ENCODE measurements at regions not wholly inside any gene's neighbourhood (a gene's known extent, or its start where the extent isn't known, plus 50 kb on each side); places are given as distances from the start of the nearest gene placed in this dataset.
"Not testable (repeated sequence)": the region's sequence is repeated elsewhere in the genome, so short reads cannot be mapped to it uniquely, and the experiment has no call there.

DNA sequence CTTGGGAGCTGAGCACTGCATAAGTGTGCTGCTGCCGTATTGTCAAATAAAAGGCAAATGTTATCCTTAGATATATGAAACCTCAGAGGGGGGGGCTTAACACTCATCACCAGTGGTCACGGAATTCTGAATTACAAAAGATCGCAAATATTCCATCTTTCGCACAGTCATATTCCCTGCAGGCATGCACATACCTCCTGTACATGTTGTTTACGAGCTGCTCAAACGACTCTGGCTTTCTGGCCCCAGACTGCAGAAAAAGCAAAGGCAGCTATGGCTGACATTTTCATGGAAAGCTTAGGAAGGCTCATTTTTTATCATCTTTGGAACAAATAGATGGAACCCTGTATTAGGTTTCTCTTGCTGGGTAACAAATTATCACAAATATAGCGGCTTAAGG is 265.5 kb upstream of the NBPF12 start:
- TF ChIP-seq, protein P1, sequence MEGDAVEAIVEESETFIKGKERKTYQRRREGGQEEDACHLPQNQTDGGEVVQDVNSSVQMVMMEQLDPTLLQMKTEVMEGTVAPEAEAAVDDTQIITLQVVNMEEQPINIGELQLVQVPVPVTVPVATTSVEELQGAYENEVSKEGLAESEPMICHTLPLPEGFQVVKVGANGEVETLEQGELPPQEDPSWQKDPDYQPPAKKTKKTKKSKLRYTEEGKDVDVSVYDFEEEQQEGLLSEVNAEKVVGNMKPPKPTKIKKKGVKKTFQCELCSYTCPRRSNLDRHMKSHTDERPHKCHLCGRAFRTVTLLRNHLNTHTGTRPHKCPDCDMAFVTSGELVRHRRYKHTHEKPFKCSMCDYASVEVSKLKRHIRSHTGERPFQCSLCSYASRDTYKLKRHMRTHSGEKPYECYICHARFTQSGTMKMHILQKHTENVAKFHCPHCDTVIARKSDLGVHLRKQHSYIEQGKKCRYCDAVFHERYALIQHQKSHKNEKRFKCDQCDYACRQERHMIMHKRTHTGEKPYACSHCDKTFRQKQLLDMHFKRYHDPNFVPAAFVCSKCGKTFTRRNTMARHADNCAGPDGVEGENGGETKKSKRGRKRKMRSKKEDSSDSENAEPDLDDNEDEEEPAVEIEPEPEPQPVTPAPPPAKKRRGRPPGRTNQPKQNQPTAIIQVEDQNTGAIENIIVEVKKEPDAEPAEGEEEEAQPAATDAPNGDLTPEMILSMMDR (IDR thresholded peaks at IDR 0.05; ENCODE audit: low read length) = not testable (repeated sequence)
- not testable (repeated sequence) for TF ChIP-seq EZH2 (IDR thresholded peaks at IDR 0.05; ENCODE audit: borderline replicate concordance, low read length)
